DOHH2 (cell line): ENCODE measurements at regions not wholly inside any gene's neighbourhood (a gene's known extent, or its start where the extent isn't known, plus 50 kb on each side); places are given as distances from the start of the nearest gene placed in this dataset.

Experiments used
- H3F3A ChIP-seq: fragments of 200-600 bp; sonication (generic), shearing (Covaris generic); 2 replicates; pipeline ENCODE4 v1.6.0; 2016; ENCODE audit warnings: antibody characterized with exemption, mild to moderate bottlenecking; ENCODE audit not compliant: control insufficient read depth, insufficient read depth
- H3K27ac ChIP-seq: fragments of 200-600 bp; sonication (generic); 2 replicates; pipeline ENCODE4 v1.5.1; 2014; ENCODE audit warnings: low read depth, mild to moderate bottlenecking, low read length, moderate library complexity
- H3K27me3 ChIP-seq: fragments of 200-600 bp; sonication (generic); 2 replicates; pipeline ENCODE4 v1.6.1; 2014; ENCODE audit warnings: mild to moderate bottlenecking, low read length, mixed read lengths; ENCODE audit not compliant: control insufficient read depth
- H3K36me3 ChIP-seq: fragments of 200-600 bp; sonication (generic); 2 replicates; pipeline ENCODE4 v1.6.1; 2014; ENCODE audit warnings: mild to moderate bottlenecking, low read length, moderate library complexity, mixed read lengths; ENCODE audit not compliant: control insufficient read depth
- H3K4me1 ChIP-seq: fragments of 200-600 bp; sonication (generic); 2 replicates; pipeline ENCODE4 v1.6.1; 2014; ENCODE audit warnings: mild to moderate bottlenecking, low read length, mixed read lengths; ENCODE audit not compliant: control insufficient read depth
- H3K4me2 ChIP-seq: fragments of 200-600 bp; sonication (generic); 2 replicates; pipeline ENCODE4 v1.6.0; 2014; ENCODE audit warnings: mild to moderate bottlenecking, low read length, moderate library complexity
- H3K4me3 ChIP-seq: fragments of 200-600 bp; sonication (generic); 2 replicates; pipeline ENCODE4 v1.5.1; 2014; ENCODE audit warnings: mild to moderate bottlenecking, low read length, mixed read lengths
- H3K79me2 ChIP-seq: fragments of 200-600 bp; sonication (generic); 2 replicates; pipeline ENCODE4 v1.6.1; 2014; ENCODE audit warnings: mild to moderate bottlenecking, low read length, mixed read lengths; ENCODE audit not compliant: control insufficient read depth
- H3K9me2 ChIP-seq: fragments of 200-600 bp; sonication (generic); replicated peaks from 2 replicates; pipeline ENCODE4 v1.6.1; 2014; ENCODE audit warnings: mild to moderate bottlenecking, low read length, mixed read lengths; ENCODE audit not compliant: control insufficient read depth
- H3K9me3 ChIP-seq: fragments of 200-600 bp; sonication (generic); 2 replicates; pipeline ENCODE4 v1.6.1; 2014; ENCODE audit warnings: antibody characterized with exemption, low read length, mixed read lengths; ENCODE audit not compliant: control insufficient read depth, insufficient read depth
- H4K20me1 ChIP-seq: fragments of 200-600 bp; sonication (generic); 2 replicates; pipeline ENCODE4 v1.6.0; 2014; ENCODE audit warnings: low read depth, mild to moderate bottlenecking, antibody characterized with exemption, low read length, moderate library complexity; ENCODE audit not compliant: control insufficient read depth, insufficient read depth
- EZH2phosphoT487 ChIP-seq: fragments of 200-600 bp; sonication (generic); IDR thresholded peaks from 2 replicates; pipeline ENCODE4 v1.6.1; 2017; ENCODE audit warnings: borderline replicate concordance, mild to moderate bottlenecking, antibody characterized with exemption, low read length, moderate library complexity, mixed read lengths
- TF ChIP-seq, protein P1 (sequence below): fragments of 200-600 bp; sonication (generic); IDR thresholded peaks from one replicate; pipeline ENCODE4 v1.5.1; 2014; ENCODE audit warnings: antibody characterized with exemption, mild to moderate bottlenecking, low read depth, low read length; ENCODE audit not compliant: poor library complexity, severe bottlenecking

DNA sequence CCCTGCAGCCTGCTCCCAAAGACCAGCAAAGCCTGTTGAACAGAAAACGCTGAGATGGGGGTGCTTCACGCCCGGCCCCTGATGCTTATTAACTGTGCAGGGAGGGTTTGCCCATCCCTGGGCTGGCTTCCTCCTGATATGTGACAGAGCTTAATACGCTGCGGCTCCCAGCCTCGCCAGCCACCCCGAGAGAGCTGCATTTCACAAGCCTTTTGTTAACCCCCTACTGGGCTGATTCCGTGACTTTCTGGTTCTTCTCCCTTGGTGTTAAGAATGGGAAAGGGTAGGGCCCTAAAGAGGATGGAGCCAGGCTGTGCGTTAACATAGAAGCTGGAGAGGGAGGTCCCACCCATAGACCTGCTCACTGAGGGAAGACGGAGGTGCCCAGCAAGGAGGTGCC, 211.8 kb downstream of the ENGASE start:
- Histone ChIP-seq H4K20me1 (no peaks in the 10 kb centered on the region; the same call in 1 of the 2 replicates), H3K79me2 (no peaks in the 10 kb centered on the region), H3K4me3 (no peak overlapping the region), H3K4me2 (no peak overlapping the region), H3K4me1 (no peaks in the 10 kb centered on the region), H3K9me3 (no peaks in the 10 kb centered on the region), H3F3A (no peaks in the 10 kb centered on the region), H3K27me3 (peaks cover 6% of the 10 kb centered on the region), H3K36me3 (no peaks in the 10 kb centered on the region), H3K27ac (no peak overlapping the region), H3K9me2 (no peaks in the 10 kb centered on the region)
- TF ChIP-seq, protein P1, sequence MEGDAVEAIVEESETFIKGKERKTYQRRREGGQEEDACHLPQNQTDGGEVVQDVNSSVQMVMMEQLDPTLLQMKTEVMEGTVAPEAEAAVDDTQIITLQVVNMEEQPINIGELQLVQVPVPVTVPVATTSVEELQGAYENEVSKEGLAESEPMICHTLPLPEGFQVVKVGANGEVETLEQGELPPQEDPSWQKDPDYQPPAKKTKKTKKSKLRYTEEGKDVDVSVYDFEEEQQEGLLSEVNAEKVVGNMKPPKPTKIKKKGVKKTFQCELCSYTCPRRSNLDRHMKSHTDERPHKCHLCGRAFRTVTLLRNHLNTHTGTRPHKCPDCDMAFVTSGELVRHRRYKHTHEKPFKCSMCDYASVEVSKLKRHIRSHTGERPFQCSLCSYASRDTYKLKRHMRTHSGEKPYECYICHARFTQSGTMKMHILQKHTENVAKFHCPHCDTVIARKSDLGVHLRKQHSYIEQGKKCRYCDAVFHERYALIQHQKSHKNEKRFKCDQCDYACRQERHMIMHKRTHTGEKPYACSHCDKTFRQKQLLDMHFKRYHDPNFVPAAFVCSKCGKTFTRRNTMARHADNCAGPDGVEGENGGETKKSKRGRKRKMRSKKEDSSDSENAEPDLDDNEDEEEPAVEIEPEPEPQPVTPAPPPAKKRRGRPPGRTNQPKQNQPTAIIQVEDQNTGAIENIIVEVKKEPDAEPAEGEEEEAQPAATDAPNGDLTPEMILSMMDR, result no peak
- no peak for TF ChIP-seq EZH2phosphoT487

DNA sequence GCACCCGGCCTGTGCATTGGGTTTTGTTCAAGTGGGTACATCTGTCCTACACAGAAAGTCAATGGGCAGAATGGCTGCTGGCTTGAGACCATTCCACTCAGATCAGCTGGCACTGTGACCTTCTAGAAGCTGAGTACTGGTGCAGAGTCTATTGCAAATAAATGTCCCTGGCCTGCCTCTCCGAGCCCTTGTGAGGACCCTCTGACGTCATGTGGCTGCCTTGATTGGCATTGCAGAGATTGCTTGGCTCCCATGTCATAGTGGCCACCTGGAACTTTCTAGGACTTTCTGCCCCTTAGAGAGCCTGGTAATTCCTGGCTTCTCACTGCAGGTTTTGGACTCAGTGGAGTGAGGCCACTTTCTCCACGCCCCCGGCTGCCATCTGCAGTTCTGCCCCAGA, 211.3 kb downstream of the ENGASE start:
- Histone ChIP-seq H3F3A (no peaks in the 10 kb centered on the region), H3K79me2 (no peaks in the 10 kb centered on the region), H3K4me2 (no peak overlapping the region), H3K4me1 (no peaks in the 10 kb centered on the region), H3K9me3 (no peaks in the 10 kb centered on the region), H3K9me2 (no peaks in the 10 kb centered on the region), H3K27ac (no peak overlapping the region), H3K27me3 (peaks cover 6% of the 10 kb centered on the region; the same call in 1 of the 2 replicates), H3K4me3 (no peak overlapping the region), H4K20me1 (no peaks in the 10 kb centered on the region; the same call in 1 of the 2 replicates), H3K36me3 (no peaks in the 10 kb centered on the region)
- TF ChIP-seq EZH2phosphoT487, result no peak
- TF ChIP-seq, protein P1, result no peak

DNA sequence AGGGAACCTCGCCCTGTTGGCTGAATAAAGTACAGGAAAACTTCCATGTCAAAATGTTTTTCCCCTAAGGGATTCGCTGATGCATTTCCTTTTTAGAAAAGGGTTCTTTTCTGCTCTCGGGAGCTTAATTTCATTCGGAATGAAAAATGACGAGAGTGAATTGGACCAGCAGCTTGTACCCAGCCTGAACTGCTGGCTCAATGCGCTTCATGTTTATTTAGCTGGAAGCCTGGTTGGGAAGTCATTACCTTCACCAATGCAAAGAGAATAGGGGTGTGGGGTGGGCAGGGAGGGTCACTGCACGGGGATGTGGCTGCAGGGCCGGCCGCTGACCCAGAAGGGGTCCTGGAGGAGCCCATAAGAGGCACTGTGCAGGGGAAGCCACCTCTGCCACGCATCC, 207.7 kb downstream of the ENGASE start:
- H3K79me2 ChIP-seq, result no peaks in the 10 kb centered on the region
- H3K27me3 ChIP-seq, result peaks cover 6% of the 10 kb centered on the region; the same call in 1 of the 2 replicates
- no peaks in the 10 kb centered on the region for H3K9me2 ChIP-seq
- no peak overlapping the region for H3K4me2 ChIP-seq
- H3K4me3 ChIP-seq, result no peak overlapping the region
- no peaks in the 10 kb centered on the region for H3K4me1 ChIP-seq
- H3K27ac ChIP-seq, result no peak overlapping the region
- no peak for TF ChIP-seq EZH2phosphoT487
- TF ChIP-seq, protein P1, result no peak
- H3K36me3 ChIP-seq, result no peaks in the 10 kb centered on the region
- no peaks in the 10 kb centered on the region; the same call in 1 of the 2 replicates for H4K20me1 ChIP-seq
- no peaks in the 10 kb centered on the region for H3K9me3 ChIP-seq
- H3F3A ChIP-seq, result no peaks in the 10 kb centered on the region
